ENCODE measurements at regions not wholly inside any gene's neighbourhood (a gene's known extent, or its start where the extent isn't known, plus 50 kb on each side); places are given as distances from the start of the nearest gene placed in this dataset.

GRCh38 chr7:35430547-35431153 lies 176.8 kb upstream of the TBX20 start:
- Histone ChIP-seq H3K9me3 (ENCODE audit: low read length) (peaks cover 3% of the 10 kb centered on the region), H2AFZ (ENCODE audit: low read depth, low read length) (no peak overlapping the region)

GRCh38 chr7:35424869-35425495 lies 171.1 kb upstream of the TBX20 start:
- no peak for TF ChIP-seq MXI1 (conservative IDR thresholded peaks at IDR 0.05; ENCODE audit: poor library complexity, severe bottlenecking)
- peak; percentile 32 for TF ChIP-seq SMC3 (conservative IDR thresholded peaks at IDR 0.05; ENCODE audit: poor library complexity)
- H3K79me2 ChIP-seq (replicated peaks; ENCODE audit: insufficient read depth, low read length): no peaks in the 10 kb centered on the region
- no peaks in the 10 kb centered on the region for H3K9me2 ChIP-seq (ENCODE audit: insufficient read depth, low read length)
- H3F3A ChIP-seq (ENCODE audit: insufficient read depth, low read length, poor library complexity, severe bottlenecking): no peaks in the 10 kb centered on the region
- H4K20me1 ChIP-seq (ENCODE audit: insufficient read depth): no peaks in the 10 kb centered on the region
- H3K27ac ChIP-seq (ENCODE audit: low read length): no peak overlapping the region
- no peak overlapping the region for H3K9ac ChIP-seq (ENCODE audit: low read length)
- H3K36me3 ChIP-seq (ENCODE audit: insufficient read depth, low read length): no peaks in the 10 kb centered on the region
- no peaks in the 10 kb centered on the region for H3K27me3 ChIP-seq (ENCODE audit: insufficient read depth, low read depth, low read length)
- no peak overlapping the region for H2AFZ ChIP-seq (ENCODE audit: low read depth, low read length)
- H3K4me2 ChIP-seq (ENCODE audit: low read length): no peak overlapping the region
- H3K4me3 ChIP-seq (ENCODE audit: low read length): no peak overlapping the region
- no peaks in the 10 kb centered on the region for H3K9me3 ChIP-seq (ENCODE audit: low read length)

More at GRCh38 chr7:35430547-35431153, 176.8 kb upstream of the TBX20 start:
- no peaks in the 10 kb centered on the region for H3K9me2 ChIP-seq (ENCODE audit: insufficient read depth, low read length)
- no peaks in the 10 kb centered on the region for H3K27me3 ChIP-seq (ENCODE audit: insufficient read depth, low read depth, low read length)
- H3K27ac ChIP-seq (ENCODE audit: low read length): no peak overlapping the region
- no peaks in the 10 kb centered on the region for H3K79me2 ChIP-seq (replicated peaks; ENCODE audit: insufficient read depth, low read length)
- H3K9ac ChIP-seq (ENCODE audit: low read length): no peak overlapping the region
- no peak overlapping the region for H3K4me3 ChIP-seq (ENCODE audit: low read length)
- TF ChIP-seq RAD21 (conservative IDR thresholded peaks at IDR 0.05) (no peak), POLR2AphosphoS5 (IDR thresholded peaks at IDR 0.05) (no peak), CTCF (IDR thresholded peaks at IDR 0.05; ENCODE audit: poor library complexity, severe bottlenecking) (no peak), MXI1 (conservative IDR thresholded peaks at IDR 0.05; ENCODE audit: poor library complexity, severe bottlenecking) (no peak), TAF1 (IDR thresholded peaks at IDR 0.05; ENCODE audit: low read depth) (no peak), SMC3 (conservative IDR thresholded peaks at IDR 0.05; ENCODE audit: poor library complexity) (no peak), REST (IDR thresholded peaks at IDR 0.05; ENCODE audit: borderline replicate concordance) (no peak), EP300 (conservative IDR thresholded peaks at IDR 0.05; ENCODE audit: poor library complexity, severe bottlenecking) (no peak), EZH2 (IDR thresholded peaks at IDR 0.05; ENCODE audit: borderline replicate concordance, insufficient read depth, low read length, poor library complexity, severe bottlenecking) (no peak)
- H4K20me1 ChIP-seq (ENCODE audit: insufficient read depth): no peaks in the 10 kb centered on the region
- no peaks in the 10 kb centered on the region for H3F3A ChIP-seq (ENCODE audit: insufficient read depth, low read length, poor library complexity, severe bottlenecking)
- H3K36me3 ChIP-seq (ENCODE audit: insufficient read depth, low read length): no peaks in the 10 kb centered on the region
- no peak overlapping the region for H3K4me2 ChIP-seq (ENCODE audit: low read length)
